ENCODE measurements at regions not wholly inside any gene's neighbourhood (a gene's known extent, or its start where the extent isn't known, plus 50 kb on each side); places are given as distances from the start of the nearest gene placed in this dataset.

- Histone ChIP-seq H3K9me1 (replicated peaks; ENCODE audit: control insufficient read depth, extremely low read depth, insufficient read depth, low read length) (no peaks in the 10 kb centered on the region), H3K27ac (ENCODE audit: insufficient read depth, low read depth, low read length) (no peak overlapping the region), H2AFZ (ENCODE audit: low read depth, low read length) (no peak overlapping the region), H3K4me3 (replicated peaks in 1 of 3; ENCODE audit: insufficient read depth in 1 of 3, low read depth in 1 of 3, low read length in 3 of 3) (no peak overlapping the region), H3K27me3 (ENCODE audit: control insufficient read depth in 2 of 2, insufficient read depth in 2 of 2, low read length in 2 of 2) (no peaks in the 10 kb centered on the region), H3K4me1 (ENCODE audit: control insufficient read depth, extremely low read depth, insufficient read depth, low read length) (no peaks in the 10 kb centered on the region), H3K36me3 (ENCODE audit: control insufficient read depth in 2 of 2, extremely low read depth in 1 of 2, insufficient read depth in 2 of 2, low read length in 2 of 2) (no peaks in the 10 kb centered on the region), H3K9ac (replicated peaks; ENCODE audit: extremely low read depth, insufficient read depth, low read length) (no peak overlapping the region), H3K9me3 (replicated peaks; ENCODE audit: control insufficient read depth, insufficient read depth, low read length) (no peaks in the 10 kb centered on the region), H3K79me2 (ENCODE audit: control insufficient read depth, insufficient read depth, low read length) (no peaks in the 10 kb centered on the region), H3K4me2 (ENCODE audit: insufficient read depth, low read length) (no peak overlapping the region), H4K20me1 (replicated peaks; ENCODE audit: control insufficient read depth, extremely low read depth, insufficient read depth, low read length) (no peaks in the 10 kb centered on the region)
- intact Hi-C loops (cut with micrococcal nuclease) (no loop called here), dilution Hi-C loops (cut with MboI; ENCODE audit: extremely low pct_ligation_motif_present, low sequenced_read_pairs) (no loop called here)
- no peak for DNase-seq (ENCODE audit: low read depth, low spot score)
- CTCF ChIA-PET = no interaction called here
- no peak for TF ChIP-seq JUN (IDR thresholded peaks at IDR 0.05; ENCODE audit: borderline replicate concordance, insufficient read depth, insufficient read length, low read depth)
- no peak for TF ChIP-seq MYC (IDR thresholded peaks at IDR 0.05; ENCODE audit: low read depth, low read length)
- TF ChIP-seq EZH2 (IDR thresholded peaks at IDR 0.05; ENCODE audit: borderline replicate concordance, low read depth, low read length, severe bottlenecking) = no peak
- no peak for TF ChIP-seq POLR2AphosphoS5 (IDR thresholded peaks at IDR 0.05; ENCODE audit: insufficient read depth, low read depth, low read length)
- TF ChIP-seq FOS (IDR thresholded peaks at IDR 0.05; ENCODE audit: borderline replicate concordance, insufficient read depth, low read length) = no peak
- TF ChIP-seq GATA2 (IDR thresholded peaks at IDR 0.05; ENCODE audit: insufficient read depth, insufficient read length, low read depth, low read length) = no peak
- no peak for TF ChIP-seq POLR2A (IDR thresholded peaks at IDR 0.05; ENCODE audit: low read depth, low read length)
- no peak for TF ChIP-seq MAX (IDR thresholded peaks at IDR 0.05; ENCODE audit: insufficient read depth, insufficient read length)
- TF ChIP-seq CTCF (IDR thresholded peaks at IDR 0.05; ENCODE audit: extremely low read depth in 1 of 2, insufficient read depth in 1 of 2, low read depth in 1 of 2, low read length in 2 of 2) = no peak
- no TSS peak for BruUV-seq (replicated peaks)
- FAIRE-seq = no peak
- POLR2A ChIA-PET = no interaction called here
Observed at GRCh38 chr17:83196973-83197880, 117.8 kb downstream of the METRNL start.
